HG02884 (cell line): ENCODE measurements at regions not wholly inside any gene's neighbourhood (a gene's known extent, or its start where the extent isn't known, plus 50 kb on each side); places are given as distances from the start of the nearest gene placed in this dataset.
A peak's percentile ranks its signal among the peaks of the same experiment; 100 is the strongest.
"Not testable (repeated sequence)": the region's sequence is repeated elsewhere in the genome, so short reads cannot be mapped to it uniquely, and the experiment has no call there.

ENCODE experiments used
- ATAC-seq: cut with Tn5 transposase; IDR thresholded peaks from one replicate; pipeline ENCODE4 v1.9.1; 2021; ENCODE audit warnings: mild to moderate bottlenecking, moderate library complexity; ENCODE audit not compliant: unreplicated experiment

DNA sequence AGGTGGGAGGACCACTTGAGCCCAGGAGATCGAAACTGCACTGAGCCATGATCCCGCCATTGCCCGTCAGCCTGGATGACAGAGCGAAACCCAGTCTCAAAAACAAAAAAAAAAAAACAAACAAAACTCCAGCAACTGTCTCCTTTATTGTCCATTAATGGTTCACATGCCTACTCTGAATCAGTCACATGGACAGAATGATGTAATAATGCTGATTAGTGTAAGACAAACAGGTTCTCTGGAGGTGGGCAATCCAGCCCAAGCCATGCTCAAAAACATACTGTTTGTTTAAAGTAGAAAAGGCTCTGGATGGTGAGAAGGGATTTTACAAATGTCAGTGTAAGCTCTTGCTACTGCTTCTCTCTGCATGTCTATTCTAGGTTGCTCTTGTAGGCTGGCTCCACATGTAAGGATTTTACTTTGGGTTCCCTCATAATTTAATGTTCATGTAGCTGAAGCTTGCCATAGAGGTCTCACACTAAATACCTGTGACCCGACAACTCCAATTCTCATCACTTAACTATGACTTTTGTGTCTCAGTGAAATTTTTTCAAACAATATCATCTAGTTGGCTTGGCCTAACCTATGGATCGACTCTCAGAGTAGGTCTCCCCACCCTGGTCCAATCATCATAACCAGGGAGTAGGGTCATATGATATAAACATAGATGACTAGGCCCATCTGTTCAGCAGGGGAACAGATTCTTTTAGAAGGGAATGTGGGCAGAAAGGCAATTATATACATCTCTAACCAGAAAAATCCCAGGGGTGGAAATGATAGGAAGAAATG, 83.9 kb upstream of the SLC39A10 start:
- no peak for ATAC-seq

DNA sequence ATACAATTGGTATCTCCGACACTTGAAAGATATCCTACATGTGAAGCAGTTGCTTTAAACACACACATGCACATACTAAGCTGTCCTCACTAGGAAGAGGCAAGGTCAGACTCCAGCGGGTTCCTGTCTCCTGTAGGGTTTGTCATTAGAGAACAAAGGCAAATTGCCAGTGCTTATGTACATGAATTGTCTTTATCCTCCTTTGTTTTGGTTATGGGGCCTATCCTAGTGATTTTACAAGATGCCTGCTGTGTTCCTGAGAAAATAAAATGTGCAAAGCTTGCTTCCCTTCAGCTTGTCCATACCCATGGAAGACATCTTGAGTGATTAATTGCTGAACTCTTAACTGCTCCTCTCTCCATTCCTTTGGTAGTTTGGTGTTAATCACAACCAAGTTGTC, 86.7 kb upstream of the SLC39A10 start:
- ATAC-seq, result no peak

DNA sequence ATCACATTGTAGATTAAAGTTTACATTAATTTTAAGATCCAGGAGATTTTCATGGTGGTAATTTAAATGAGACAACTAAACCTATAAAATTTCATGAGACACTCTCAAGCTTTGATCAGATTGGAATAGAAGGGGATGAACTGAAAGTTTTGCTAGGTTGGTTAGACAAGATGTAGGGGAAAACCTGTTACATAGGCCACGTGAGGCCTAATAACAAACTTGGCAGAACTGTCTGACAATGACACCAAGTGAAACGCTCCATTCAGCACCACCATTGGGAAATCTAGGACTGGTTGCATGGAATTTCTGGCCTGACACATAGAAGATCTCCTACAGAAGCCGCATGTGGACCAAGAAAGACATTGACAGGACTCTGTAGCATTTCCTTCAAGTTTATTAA, 87.8 kb upstream of the SLC39A10 start:
- ATAC-seq, result no peak

DNA sequence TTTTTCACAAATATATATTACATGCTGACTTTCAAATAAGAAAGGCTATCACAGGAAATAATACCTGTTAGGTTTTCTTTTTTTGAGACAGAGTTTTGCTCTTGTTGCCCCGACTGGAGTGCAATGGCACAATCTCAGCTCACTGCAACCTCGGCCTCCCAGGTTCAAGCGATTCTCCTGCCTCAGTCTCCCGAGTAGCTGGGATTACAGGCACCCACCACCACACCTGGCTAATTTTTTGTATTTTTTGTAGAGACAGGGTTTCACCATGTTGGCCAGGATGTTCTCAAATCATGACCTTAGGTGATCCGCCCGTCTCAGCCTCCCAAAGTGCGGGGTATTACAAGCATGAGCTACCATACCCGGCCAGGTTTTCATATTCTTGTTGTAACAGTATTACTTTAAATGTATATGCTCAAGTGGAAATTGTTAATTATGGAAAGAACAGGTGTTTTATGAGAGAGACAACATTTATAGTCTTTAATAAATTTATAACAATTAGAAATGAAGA, 92.3 kb upstream of the SLC39A10 start:
- ATAC-seq, result not testable (repeated sequence)

DNA sequence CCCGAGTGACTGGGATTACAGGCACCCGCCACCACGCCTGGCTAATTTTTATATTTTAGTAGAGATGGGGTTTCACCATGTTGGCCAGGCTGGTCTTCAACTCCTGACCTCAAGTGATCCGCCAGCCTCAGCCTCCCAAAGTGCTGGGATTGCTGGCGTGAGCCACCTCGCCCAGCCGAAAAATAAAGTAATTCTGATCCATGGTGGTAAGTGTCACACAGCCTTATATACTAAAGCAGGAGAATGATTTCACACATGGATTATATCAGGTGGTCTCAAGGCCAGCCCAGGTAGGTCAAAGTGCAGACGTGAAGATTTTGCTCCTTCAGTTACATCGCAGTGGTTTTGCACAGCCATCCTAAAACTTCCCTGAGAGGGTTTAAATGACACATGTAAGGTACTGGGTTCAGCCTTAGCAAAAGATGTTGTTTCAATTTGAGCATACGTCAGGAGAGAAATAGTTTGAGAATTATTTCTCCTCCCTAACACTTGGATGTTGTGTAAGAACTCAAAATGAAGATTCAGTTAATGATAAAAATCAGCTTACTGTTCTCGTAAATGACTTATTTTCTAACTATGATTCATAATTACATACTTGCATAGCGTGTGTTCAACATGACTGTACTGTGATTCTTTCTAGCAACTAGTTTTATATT, 93.0 kb upstream of the SLC39A10 start:
- no peak for ATAC-seq

DNA sequence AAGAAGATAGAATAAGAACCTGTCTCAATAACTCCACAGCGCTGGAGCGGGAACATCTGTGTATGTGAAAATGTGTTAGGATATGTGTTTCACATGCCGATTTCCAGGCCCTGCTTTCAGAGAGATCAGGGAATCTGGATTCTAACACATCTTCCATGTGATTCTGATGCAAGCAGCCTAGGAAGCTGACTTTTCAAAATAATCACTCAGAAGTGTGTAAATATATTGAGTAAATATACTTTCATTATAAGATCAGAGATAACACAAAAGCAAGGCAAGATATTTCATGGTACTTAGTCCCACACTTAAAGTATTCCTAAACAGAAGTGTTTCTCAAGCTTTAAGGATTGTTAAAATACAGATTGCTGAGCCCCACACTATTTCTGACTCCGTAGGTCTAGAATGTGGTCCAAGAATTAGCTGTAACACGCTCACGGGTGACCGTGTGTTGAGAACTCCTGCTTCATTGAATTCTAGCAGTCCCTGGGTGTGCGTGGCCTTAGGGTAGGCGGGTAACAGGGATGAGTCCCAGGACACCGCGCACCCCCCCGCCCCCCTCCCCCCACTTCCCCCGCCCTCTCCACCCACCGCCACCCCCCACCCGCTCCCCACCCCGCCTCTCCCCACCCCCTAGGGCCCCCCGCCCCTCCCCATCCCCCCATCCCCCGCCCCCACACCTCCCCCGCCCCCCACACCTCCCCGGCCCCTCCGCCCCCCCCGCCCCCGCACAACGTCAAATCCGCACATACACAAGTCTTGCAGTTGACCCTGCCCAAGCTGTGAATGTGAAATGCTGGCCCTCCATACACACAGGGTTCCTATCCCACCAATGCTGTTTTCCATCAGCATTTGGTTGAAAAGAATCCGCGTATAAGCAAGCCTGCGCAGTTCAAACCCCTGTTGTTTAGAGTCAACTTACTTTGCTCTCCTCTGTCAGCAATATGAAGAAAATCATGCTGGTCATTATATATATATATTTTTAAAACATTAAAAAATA, 94.2 kb upstream of the SLC39A10 start:
- ATAC-seq, result no peak

DNA sequence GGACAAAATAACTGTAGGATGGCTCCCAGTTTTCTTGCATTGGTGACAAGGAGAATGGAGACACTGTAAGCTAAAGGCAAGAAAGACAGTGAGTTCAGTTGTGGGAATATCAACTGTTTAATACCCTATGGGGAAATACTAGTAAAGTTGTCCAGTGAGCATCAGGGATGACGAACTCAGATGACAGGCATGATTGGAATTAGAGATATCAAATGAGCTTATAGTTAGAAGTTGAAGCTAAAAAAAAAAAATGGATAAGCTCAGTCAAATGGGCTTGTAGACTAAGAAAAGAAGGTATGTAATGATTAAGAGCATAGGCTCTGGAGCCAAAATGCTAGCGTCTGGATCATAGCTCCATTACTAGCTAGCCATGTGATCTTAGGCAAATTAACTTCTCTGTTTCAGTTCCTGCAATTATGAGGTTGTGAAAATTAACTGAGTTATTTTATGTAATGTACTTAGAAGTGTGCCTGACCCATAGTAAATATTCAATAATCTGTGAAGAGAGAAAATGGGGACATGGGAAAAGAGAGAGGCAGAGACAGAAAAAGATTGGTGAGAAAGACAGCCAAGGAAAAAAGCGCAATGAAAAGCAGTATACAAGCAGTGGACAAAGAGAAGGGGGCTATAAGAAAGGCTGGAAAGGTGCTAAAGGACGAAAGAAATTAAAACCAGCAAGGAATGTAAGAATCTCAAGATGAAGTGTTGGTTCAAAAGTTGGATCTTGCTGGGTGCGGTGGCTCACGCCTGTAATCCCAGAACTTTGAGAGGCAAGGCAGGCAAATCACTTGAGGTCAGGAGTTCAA, 95.7 kb upstream of the SLC39A10 start:
- peak; percentile 37 for ATAC-seq

DNA sequence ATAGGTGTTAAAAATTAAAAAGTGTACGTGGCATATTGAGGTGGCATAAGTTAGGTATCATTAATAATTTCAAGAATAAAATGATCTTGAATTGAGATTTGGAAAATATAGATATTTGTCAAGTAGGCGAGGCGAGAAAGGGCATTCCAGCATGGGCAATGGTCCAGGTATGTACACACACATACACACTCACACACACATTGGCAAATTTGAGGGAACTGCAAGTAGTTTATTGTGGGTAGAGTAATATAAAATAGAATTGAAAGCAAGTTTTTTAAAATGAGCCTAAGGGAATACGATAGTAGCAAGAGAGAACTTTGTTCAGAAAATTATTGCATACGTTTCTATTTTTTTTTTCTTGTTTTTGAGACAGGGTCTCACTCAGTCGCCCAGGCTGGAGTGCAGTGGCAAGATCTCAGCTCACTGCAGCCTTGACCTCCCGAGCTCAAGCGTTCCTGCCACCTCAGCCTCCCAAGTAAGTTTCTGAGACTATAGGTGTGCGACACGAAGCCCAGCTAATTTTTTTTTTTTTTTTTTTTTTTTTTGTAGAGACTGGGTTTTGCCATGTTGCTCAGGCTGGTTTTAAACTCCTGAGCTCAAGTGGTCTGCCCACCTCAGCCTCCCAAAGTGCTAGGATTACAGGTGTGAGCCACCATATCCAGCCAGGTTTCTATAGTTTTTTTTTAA, 96.7 kb upstream of the SLC39A10 start:
- ATAC-seq, result no peak

DNA sequence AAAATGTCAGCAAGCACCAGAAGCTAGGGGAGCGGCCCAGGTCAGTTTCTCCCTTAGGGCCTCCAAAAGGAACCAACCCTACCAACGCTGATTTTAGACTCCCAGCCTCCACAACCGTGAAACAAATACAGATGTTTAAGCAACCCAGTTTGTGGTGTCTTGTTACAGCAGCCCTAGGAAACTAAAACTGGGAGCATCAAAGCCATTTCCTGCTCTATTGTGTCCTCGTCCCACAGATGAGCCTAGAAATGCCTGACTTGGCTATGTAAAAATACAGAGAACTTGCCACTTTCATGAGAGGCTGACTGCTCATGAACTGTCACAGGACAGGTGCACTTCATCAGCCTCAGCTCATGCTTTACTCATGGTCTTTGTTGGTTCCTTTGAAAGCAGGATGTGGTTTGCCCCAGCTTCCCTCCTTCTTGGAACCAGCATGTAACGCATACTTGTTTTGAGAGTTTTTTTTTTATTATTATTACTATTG, 97.6 kb upstream of the SLC39A10 start:
- ATAC-seq, result peak; percentile 82

DNA sequence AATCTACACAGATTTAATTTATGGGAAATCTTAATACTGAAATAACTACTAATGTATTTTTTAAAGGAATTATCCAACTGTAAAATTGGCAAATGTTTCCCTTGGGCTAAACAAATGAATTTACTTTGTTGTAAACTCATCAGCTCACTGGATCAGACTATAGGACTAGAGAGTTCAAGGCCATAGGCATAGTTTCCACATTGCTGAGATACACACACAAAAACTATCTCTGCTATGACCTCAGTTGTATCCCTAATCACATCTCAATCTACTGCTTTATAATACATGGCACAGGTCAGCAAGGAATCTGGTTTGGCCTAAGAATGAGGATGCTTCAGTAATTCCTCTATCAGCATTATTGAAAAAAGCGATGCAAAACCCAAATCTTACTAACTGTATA, 101.1 kb upstream of the SLC39A10 start:
- no peak for ATAC-seq

DNA sequence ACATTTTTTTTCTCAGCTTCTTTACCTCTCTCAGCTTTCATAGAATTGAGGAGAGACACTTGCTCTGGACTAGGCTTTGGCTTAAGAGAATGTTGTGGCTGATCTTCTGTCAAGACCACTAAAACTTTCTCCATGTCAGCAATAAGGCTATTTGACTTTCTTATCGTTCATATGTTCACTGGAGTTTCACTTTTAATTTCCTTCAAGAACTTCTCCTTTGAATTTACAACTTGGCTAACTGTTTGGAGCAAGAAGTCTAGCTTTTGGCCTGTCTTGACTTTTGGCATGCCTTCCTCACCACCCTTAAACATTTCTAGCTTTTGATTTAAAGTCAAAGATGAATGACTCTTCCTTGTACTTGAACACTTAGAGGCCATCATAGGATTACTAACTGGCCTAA, 104.4 kb upstream of the SLC39A10 start:
- ATAC-seq, result no peak

DNA sequence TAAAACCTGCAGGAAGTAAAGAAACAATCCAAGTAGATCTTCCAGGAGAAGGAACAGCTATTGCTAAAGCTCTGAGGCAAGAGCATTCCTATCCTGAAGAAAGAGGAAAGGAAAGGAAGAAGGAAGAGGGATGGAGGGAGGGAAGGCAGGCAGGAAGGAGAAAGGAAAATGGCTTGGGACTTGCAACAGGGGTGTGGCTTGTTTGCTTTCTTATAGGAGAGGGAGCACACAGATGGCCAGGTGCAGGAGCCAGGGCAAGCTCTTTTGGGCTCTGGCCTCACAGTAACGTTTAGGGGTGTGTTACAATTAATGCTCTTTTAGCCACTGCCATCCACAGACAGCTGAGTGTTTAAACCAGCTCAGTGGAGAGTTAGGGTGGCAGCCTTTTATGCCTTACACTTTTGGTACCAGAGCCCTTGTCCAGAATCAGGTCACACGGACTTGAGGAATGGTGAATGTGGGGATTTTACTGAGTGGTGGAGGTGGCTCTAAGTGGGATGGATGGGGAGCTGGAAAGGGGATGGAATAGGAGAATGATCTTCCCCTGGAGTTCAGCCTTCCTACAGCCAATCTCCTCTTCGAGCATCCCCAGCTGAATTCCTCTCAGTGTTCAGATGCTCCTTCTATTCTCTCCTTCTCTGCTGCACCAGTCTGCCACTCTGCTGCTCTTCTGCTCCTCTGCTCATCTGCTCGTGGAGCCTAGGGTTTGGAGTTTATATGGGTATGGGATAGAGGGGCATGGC, 108.7 kb upstream of the SLC39A10 start:
- no peak for ATAC-seq

DNA sequence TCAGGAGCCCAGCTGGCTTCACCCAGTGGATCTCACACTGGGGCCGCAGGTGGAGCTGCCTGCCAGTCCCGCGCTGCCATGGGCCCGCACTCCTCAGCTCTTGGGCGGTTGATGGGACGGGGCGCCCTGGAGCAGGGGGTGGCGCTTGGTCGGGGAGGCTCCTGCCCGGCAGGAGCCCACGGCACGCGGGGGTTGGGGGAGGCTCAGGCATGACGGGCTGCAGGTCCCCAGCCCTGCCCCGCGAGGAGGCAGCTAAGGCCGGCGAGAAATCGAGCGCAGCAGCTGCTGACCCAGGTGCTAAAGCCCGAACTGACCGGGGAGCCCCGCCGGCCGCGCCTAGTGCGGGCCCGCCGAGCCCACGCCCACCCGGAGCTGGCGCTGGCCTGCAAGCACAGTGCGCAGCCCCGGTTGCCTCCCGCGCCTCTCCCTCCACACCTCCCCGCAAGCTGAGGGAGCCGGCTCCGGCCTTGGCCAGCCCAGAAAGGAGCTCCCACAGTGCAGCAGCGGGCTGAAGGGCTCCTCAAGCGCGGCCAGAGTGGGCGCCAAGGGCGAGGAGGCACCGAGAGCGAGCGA, 109.7 kb upstream of the SLC39A10 start:
- not testable (repeated sequence) for ATAC-seq

DNA sequence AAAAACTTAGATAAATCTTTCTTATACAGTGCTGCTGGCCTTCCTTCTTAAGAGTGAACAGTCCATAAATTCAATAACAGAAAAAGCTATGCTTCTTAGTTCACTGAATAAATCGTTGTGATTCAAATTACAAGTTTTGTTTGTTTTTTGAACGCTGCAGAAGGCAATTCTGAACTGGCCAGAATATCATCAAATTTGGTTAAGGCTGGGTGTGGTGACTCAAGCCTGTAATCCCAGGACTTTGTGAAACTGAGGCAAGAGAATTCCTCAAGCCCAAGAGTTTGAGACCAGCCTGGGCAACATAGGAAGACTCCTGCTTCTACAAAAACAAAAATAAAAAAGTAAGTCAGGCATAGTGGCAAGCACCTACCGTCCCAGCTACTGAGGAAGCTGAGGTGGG, 111.2 kb upstream of the SLC39A10 start:
- ATAC-seq, result no peak

DNA sequence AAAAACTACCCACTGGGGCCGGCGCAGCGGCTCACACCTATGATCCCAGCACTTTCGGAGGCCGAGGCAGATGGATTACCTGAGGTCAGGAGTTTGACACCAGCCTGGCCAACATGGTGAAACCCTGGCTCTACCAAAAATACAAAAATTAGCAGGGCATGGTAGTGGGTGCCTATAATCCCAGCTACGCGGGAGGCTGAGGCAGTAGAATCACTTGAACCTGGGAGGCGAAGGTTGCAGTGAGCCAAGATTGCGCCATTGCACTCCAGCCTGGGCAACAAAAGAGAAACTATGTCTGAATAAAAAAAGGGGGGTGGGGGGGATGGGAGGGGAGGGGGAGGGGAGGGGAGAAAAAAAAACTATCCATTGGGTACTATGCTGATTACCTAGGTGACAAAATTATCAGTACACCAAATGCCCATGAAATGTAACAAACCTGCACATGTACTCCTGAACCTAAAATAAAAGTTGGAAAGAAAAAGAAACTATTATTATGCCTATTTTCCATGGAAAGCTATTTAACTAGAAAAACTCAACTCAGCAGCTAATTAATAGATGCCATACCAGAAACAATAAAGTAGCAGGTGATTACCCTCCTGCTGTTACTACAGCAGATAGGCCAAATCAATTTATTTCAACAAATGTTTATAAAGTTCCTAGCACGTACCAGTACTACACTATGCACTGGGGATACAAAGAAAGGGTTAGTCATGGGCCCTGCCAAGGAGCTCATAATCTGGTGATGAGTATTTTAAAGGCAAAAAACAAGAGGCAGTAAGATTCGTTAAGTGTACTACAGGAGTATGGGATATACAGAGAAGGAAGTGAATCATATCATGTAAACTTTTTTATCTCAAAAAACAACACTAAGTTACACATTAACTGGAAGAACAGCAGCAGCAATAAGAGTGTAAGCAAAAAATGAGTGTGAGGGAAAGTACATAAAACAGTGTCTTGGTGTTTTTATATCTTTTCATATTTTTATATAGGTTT, 112.8 kb upstream of the SLC39A10 start:
- peak; percentile 77 for ATAC-seq

DNA sequence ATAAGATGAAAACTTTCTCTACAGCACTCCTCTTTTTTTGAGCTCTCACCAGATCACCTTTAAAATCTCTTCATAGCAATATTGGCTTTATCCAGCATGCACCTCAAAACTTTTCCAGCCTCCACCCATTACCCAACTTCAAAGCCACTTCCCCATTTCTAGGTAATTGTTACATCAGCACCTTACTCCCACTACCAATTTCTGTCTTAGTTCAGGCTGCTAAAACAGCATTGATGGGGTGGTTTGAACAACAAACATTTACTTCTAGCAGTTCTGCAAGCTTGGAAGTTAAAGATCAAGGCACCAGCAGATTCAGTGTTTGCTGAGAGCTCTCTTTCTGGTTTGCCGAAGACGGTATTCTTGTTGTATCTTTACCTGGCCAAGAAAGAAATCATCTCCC, 114.0 kb upstream of the SLC39A10 start:
- no peak for ATAC-seq

DNA sequence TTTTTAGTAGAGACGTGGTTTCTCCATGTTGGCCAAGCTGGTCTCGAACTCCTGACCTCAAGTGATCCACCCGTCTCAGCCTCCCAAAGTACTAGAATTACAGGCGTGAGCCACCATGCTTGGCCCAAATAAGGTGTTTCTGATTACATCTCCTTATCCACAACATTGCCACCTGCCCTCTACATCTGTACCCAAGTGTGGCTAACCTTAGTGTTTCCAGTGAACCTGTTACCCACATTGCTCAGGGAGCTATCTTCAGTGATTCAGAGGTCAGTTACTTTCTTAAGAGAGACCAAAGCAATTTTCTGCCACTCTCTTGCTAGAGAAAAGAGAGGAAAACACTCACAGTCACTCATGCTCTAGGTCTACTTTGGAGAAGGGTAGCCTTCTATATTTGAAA, 115.0 kb upstream of the SLC39A10 start:
- ATAC-seq, result no peak
